SH-SY5Y (cell line): ENCODE measurements at regions not wholly inside any gene's neighbourhood (a gene's known extent, or its start where the extent isn't known, plus 50 kb on each side); places are given as distances from the start of the nearest gene placed in this dataset.

Experiments
- GATA2 ChIP-seq: IDR thresholded peaks from 2 replicates; pipeline ENCODE4 v1.6.1; 2011; ENCODE audit warnings: mild to moderate bottlenecking, low read depth, low read length
- GATA3 ChIP-seq: IDR thresholded peaks from 2 replicates; pipeline ENCODE4 v1.6.1; 2011; ENCODE audit warnings: low read depth, mild to moderate bottlenecking, low read length, moderate library complexity

GRCh38 chr9:107841076-107841475 lies 351.5 kb upstream of the KLF4 start:
- TF ChIP-seq GATA2 (no peak), GATA3 (no peak)
